ENCODE measurements at regions not wholly inside any gene's neighbourhood (a gene's known extent, or its start where the extent isn't known, plus 50 kb on each side); places are given as distances from the start of the nearest gene placed in this dataset.

DNA sequence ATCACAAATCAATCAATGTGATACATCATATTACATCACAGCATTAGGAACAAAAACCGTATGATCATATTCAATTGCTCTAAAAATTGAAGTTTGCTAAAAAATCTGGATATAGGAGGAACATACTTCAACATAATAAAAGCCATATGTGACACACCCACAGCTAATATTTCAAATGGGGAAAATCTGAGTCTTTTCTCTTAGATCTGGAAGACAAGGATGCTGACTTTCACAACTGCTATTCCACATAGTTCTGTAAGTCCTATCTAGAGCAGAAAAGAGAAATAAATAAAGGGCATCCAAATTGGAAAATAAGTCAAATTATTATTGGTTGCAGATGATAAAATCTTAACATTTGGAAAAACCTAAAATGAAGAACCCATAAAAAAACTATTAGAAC is 256.8 kb upstream of the SGO1 start:
- no peak overlapping the region for H3K14ac ChIP-seq (ENCODE audit: insufficient read length)
- WGBS, 2 experiments (ENCODE audit: extremely low coverage in 1 of 2, insufficient coverage in 1 of 2, insufficient read length in 1 of 2, insufficient replicate concordance in 2 of 2, low coverage in 1 of 2, low lambda C conversion rate in 2 of 2, missing lambda C conversion rate in 1 of 2): 87% methylated on average over 1 of the region's 1 CpG; no CpG with 5 or more reads in 1 of the 2 experiments
- H3K4me3 ChIP-seq (ENCODE audit: extremely low read depth in 1 of 4, insufficient read depth in 2 of 4, low read depth in 3 of 4, low read length in 4 of 4): no peak overlapping the region
- no peak overlapping the region for H3K9ac ChIP-seq (replicated peaks in 1 of 4; ENCODE audit: extremely low read depth in 1 of 4, low read depth in 3 of 4, low read length in 3 of 4)
- DNase-seq (ENCODE audit: low read depth in 1 of 2, low spot score in 2 of 2) (no peak), FAIRE-seq (no peak)
- H2BK5ac ChIP-seq (ENCODE audit: low read depth, low read length): no peak overlapping the region
- H3K56ac ChIP-seq (replicated peaks; ENCODE audit: insufficient read length, low read depth, low read length): no peak overlapping the region
- H2BK15ac ChIP-seq (ENCODE audit: low read length): no peak overlapping the region
- H2BK12ac ChIP-seq (ENCODE audit: low read depth, low read length): no peak overlapping the region
- POLR2A ChIA-PET (ENCODE audit: partially characterized antibody): no interaction called here
- H4K91ac ChIP-seq (replicated peaks; ENCODE audit: insufficient read length, low read length): no peak overlapping the region
- no peak overlapping the region for H2AK5ac ChIP-seq (ENCODE audit: low read depth, low read length)
- H2BK120ac ChIP-seq (replicated peaks; ENCODE audit: low read depth, low read length): no peak overlapping the region
- H4K20me1 ChIP-seq (replicated peaks in 1 of 2; ENCODE audit: control insufficient read depth in 1 of 2, insufficient read depth in 2 of 2, low read length in 2 of 2): no peaks in the 10 kb centered on the region
- H3K9me3 ChIP-seq (ENCODE audit: insufficient read depth in 2 of 2, low read depth in 1 of 2, low read length in 1 of 2): peaks cover 2 to 3% of the 10 kb centered on the region in 2 experiments; a peak in 1 of 4 replicates
- H3K18ac ChIP-seq (ENCODE audit: extremely low read depth, low read length): no peak overlapping the region
- no peak overlapping the region for H4K8ac ChIP-seq (ENCODE audit: extremely low read depth, insufficient read depth, low read length)
- H3K79me2 ChIP-seq (ENCODE audit: control insufficient read depth in 1 of 2, insufficient read depth in 2 of 2, low read length in 2 of 2): no peaks in the 10 kb centered on the region
- H4K5ac ChIP-seq (ENCODE audit: insufficient read length, low read depth, low read length): no peak overlapping the region
- no peak overlapping the region for H2BK20ac ChIP-seq (ENCODE audit: low read length)
- no peak overlapping the region for H2AFZ ChIP-seq (ENCODE audit: low read length)
- H3K36me3 ChIP-seq (ENCODE audit: control insufficient read depth in 2 of 4, insufficient read depth in 4 of 4, low read length in 3 of 4): no peaks in the 10 kb centered on the region
- no peaks in the 10 kb centered on the region for H3K23me2 ChIP-seq (ENCODE audit: low read depth, low read length)
- no peak overlapping the region for H3K4me2 ChIP-seq (ENCODE audit: insufficient read depth in 1 of 2, low read depth in 2 of 2, low read length in 2 of 2)
- CTCF ChIA-PET (ENCODE audit: partially characterized antibody): no interaction called here
- H3K23ac ChIP-seq (ENCODE audit: insufficient read length): no peak overlapping the region
- H3K27ac ChIP-seq (ENCODE audit: low read depth, low read length): no peak overlapping the region
- no peaks in the 10 kb centered on the region for H3K27me3 ChIP-seq (replicated peaks in 1 of 4; ENCODE audit: control insufficient read depth in 3 of 4, extremely low read depth in 1 of 4, insufficient read depth in 3 of 4, low read length in 3 of 4)
- H3K79me1 ChIP-seq (ENCODE audit: low read depth, low read length): no peaks in the 10 kb centered on the region
- no peak overlapping the region for H3K4ac ChIP-seq (replicated peaks; ENCODE audit: insufficient read length, low read depth, low read length)
- no peaks in the 10 kb centered on the region for H3K4me1 ChIP-seq (replicated peaks in 1 of 4; ENCODE audit: control insufficient read depth in 3 of 4, insufficient read depth in 4 of 4, low read length in 3 of 4)
- no peak for TF ChIP-seq KDM5A (IDR thresholded peaks at IDR 0.05; ENCODE audit: low read length)
